ENCODE measurements at regions not wholly inside any gene's neighbourhood (a gene's known extent, or its start where the extent isn't known, plus 50 kb on each side); places are given as distances from the start of the nearest gene placed in this dataset.

- H3K4me1 ChIP-seq (ENCODE audit: low read depth): no peaks in the 10 kb centered on the region
- DNase-seq (no peak), ATAC-seq (no peak)
- no peak overlapping the region for H3K4me3 ChIP-seq
- no peaks in the 10 kb centered on the region for H3K9me3 ChIP-seq
- intact Hi-C loops (cut with DNase I, micrococcal nuclease): no loop called here
- no peak for TF ChIP-seq CTCF (IDR thresholded peaks at IDR 0.05)
- no peaks in the 10 kb centered on the region for H3K36me3 ChIP-seq (ENCODE audit: low read depth)
These were observed 269.5 kb upstream of the HTR2A start for GRCh38 chr13:47166336-47166735.

GRCh38 chr13:47159853-47160550 is 263.1 kb upstream of the HTR2A start:
- no peak overlapping the region for H3K4me3 ChIP-seq
- H3K4me1 ChIP-seq (ENCODE audit: low read depth): no peaks in the 10 kb centered on the region
- no peaks in the 10 kb centered on the region for H3K36me3 ChIP-seq (ENCODE audit: low read depth)
- intact Hi-C loops (cut with DNase I, micrococcal nuclease): no loop called here
- no peak for TF ChIP-seq CTCF (IDR thresholded peaks at IDR 0.05)
- ATAC-seq (no peak), DNase-seq (no peak)
- peaks cover 7% of the 10 kb centered on the region for H3K9me3 ChIP-seq

- intact Hi-C loops (cut with DNase I, micrococcal nuclease): no loop called here
- no peaks in the 10 kb centered on the region for H3K36me3 ChIP-seq (ENCODE audit: low read depth)
- DNase-seq (no peak), ATAC-seq (no peak)
- no peak overlapping the region for H3K4me3 ChIP-seq
- no peak for TF ChIP-seq CTCF (IDR thresholded peaks at IDR 0.05)
- H3K9me3 ChIP-seq: peaks cover 7% of the 10 kb centered on the region
- no peaks in the 10 kb centered on the region for H3K4me1 ChIP-seq (ENCODE audit: low read depth)
These were observed 261.7 kb upstream of the HTR2A start for GRCh38 chr13:47158593-47158992.

GRCh38 chr13:47148543-47148942 is 251.7 kb upstream of the HTR2A start:
- Histone ChIP-seq H3K9me3 (no peaks in the 10 kb centered on the region), H3K4me1 (ENCODE audit: low read depth) (no peaks in the 10 kb centered on the region), H3K36me3 (ENCODE audit: low read depth) (no peaks in the 10 kb centered on the region), H3K4me3 (no peak overlapping the region)
- no peak for TF ChIP-seq CTCF (IDR thresholded peaks at IDR 0.05)
- DNase-seq: no peak
- no peak for ATAC-seq
- intact Hi-C loops (cut with DNase I, micrococcal nuclease): no loop called here

GRCh38 chr13:47147812-47148119 is 250.9 kb upstream of the HTR2A start:
- DNase-seq (no peak), ATAC-seq (no peak)
- Histone ChIP-seq H3K4me1 (ENCODE audit: low read depth) (no peaks in the 10 kb centered on the region), H3K9me3 (no peaks in the 10 kb centered on the region), H3K4me3 (no peak overlapping the region), H3K36me3 (ENCODE audit: low read depth) (no peaks in the 10 kb centered on the region)
- no peak for TF ChIP-seq CTCF (IDR thresholded peaks at IDR 0.05)
- intact Hi-C loops (cut with DNase I, micrococcal nuclease): no loop called here
